Activated T-helper 1 cell treated with Interleukin-2 at 50 U/mL for 16 hours (primary cell): ENCODE measurements at regions not wholly inside any gene's neighbourhood (a gene's known extent, or its start where the extent isn't known, plus 50 kb on each side); places are given as distances from the start of the nearest gene placed in this dataset.

Experiments used
- DNase-seq: peaks from one replicate; pipeline ENCODE4 v3.0.0-alpha.2; 2020; ENCODE audit warnings: low read depth

DNA sequence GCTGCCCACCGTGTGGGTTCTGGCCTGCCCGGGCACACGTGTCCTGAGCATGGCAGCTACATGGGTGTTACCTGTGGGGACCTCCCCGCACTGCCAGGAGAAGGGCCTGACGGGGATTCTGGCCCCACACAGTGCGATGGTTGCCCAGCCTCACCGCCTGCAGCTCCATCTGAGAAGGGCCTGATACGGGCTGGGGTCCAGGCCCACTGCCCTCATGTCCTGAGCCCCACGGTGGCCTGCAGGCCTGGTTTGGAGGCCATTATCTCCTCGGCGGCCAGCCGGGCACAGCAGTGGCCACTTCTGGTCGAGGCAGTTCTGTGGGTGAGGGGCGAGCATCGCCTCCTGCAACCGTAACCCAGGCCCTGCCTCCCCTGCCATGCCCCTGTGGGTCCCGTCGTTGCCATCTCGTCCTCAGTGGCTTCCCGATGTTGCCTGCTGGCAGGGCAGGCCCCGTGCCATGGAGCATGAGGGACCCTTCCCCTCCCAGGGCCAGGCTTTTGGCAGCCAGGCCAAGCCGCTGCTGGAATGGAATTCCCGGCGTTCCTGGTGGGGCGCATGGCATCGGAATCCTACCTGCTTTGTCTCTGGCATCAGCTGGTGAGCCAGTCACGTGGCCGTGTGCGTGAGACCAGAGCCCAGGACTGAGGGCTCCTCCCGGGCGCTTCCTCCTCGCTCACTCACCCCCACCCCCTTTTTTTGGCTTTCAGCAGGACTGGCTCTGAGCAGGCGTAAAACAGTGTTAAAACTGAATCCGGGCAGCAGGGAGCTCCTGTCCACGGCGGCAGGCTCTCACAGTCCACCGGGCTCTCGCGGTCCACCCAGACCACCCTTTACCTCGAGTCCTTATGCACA is 71.9 kb upstream of the PPARA start:
- DNase-seq = no peak

DNA sequence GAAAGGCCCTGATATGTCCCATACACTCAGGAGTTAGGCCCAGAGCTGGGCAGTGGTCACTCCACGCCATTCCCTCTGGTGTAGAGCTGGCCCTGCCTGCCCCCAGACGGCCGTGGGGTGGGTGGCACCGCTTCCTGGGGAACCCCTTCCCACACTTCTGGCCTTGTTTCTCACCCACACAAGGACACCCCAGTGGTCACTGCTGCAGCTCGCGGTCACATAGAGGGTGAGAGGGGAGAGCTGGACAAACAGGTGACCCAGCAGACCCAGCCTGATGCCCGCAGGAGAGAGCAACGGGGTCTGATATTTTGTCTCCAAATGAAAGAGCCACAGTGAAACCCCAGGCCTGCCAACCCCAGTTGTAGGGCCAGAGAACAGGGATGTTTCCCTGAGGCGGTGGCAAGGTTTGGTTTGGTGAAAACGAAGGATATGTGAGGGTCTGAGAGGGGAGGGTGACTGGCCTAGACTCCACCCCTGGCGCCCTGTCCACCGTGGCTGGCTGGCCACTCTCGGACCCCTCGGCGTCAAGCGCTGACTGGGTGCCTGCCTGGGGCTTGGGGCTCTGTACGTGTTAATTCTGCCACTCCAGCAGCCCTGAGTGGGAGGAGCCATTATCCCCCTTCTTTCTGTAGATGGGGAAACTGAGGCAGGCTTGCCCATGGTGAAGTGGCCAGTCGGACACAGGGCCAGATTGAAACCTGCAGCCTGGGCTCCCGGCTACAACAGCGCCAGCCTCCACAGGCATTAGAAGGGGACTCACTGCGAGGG is 71.0 kb upstream of the PPARA start:
- no peak for DNase-seq

DNA sequence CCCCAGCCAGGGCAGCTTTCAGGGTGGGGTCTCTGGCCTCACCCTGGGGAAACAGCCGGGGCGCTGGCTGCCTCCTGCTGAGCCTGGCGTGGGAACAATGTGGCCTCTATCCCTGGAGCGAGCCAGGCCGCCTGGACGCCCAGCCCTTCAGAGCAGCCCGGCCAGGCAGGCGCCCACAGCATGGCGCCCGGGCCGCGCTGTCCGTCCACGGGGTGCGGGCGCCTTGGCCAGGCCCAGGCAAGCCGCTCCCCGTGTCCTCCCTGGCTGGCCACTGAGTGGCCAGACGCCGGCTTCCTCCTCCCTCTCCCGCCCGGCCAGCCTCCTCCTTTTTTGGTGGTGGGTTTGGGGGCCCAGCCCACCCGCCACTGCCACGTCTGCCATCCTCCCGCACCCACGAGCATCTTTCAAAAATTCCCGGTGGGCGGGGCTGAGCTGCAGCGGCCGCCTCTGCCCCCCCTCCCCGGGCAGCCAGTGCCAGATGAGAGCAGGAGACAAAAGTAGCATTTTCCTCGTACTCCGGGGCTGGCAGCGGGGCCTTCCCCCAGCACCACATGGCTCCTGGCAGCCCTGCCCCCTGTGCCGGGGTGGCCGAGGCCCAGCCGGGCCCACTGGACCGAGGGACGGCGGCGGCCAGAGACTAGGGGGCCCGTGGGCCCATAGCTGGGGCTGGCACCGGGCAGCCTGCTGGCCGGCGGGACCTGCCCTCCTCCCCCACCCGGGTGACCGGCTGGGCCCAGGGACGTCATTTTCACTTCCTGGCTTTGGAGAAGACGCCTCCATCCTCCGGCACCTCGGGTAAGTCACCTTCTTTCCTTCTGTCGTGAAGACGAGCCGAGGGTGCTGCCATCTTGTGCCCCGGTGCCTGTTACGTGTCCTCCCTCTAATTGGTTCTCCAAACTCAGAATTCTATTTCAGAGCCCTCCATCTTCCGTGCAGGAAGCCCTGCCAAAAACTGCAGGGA is 70.2 kb upstream of the PPARA start:
- no peak for DNase-seq

DNA sequence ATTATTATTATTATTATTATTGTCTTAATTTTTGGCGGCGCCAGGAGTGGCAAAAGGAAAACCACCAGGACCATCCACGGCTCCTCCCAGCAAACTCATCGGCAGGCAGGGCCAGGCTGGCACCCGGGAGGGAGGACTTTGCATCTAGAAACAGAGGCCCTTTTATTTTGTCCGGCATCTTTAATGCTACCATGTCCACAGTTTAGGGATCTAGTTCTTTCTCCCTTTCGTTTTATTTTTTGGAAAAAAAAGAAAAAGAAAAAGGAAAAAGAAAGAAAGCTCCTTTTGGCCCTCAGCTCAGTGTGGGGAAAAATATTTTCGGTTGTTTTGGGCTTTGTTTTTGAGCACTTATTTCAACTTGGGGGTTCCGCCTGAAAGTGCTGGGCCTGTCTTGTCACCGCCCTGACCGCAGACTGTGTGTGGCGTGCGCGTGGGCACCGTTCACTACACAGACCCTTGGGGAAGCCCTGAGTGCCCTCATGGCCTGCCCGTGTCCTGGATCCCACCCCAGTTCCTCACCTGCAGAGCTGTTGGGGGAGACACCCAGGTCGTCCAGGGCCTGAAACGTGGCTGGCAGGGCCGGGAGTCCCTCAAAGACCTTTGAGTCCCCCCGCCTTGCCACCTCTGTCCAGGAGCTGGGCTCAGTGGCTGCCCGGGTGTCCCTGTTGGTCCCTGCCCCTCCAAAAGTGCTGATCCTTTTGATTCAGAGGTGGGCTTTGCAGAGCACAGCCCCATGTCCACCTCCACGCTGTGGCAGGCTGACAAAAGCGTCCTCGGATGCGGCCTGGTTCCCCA is 69.1 kb upstream of the PPARA start:
- DNase-seq = no peak

DNA sequence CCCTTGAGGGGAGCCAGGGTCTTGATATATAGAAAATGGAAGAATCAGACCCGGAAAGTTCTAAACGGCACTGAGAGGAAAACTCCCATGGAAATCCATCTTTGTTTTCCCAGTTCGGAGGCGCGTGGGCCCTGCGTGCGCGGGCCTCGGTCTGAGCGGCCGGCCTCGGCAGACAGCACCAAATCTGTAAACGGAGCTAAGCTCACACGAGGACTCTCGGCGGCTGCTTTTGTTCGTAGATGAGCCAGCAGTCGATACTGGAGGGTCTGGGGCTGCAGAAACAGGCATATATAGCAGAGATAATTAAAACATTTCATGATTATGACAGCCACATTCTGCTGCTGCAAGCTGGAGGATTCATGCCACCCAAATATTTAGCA is 68.5 kb upstream of the PPARA start:
- no peak for DNase-seq

DNA sequence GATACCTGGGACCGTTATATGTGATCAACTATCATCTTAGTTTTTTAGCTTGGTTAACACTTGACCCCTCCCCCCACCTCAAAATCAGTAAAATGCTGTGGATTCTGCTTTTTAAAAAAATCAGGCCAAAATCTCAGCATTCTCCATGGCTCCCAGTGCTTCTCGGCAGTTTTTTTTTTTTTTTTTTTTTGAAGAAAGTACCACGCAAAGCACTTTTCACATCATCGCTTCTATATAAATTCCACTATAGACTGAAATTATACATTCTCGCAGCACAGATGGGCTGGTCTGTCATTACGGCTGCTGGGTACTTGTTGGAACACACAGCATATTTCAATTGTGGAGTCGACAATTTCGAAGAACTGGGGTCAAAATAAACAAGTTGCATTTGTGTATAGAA is 67.7 kb upstream of the PPARA start:
- DNase-seq = no peak

DNA sequence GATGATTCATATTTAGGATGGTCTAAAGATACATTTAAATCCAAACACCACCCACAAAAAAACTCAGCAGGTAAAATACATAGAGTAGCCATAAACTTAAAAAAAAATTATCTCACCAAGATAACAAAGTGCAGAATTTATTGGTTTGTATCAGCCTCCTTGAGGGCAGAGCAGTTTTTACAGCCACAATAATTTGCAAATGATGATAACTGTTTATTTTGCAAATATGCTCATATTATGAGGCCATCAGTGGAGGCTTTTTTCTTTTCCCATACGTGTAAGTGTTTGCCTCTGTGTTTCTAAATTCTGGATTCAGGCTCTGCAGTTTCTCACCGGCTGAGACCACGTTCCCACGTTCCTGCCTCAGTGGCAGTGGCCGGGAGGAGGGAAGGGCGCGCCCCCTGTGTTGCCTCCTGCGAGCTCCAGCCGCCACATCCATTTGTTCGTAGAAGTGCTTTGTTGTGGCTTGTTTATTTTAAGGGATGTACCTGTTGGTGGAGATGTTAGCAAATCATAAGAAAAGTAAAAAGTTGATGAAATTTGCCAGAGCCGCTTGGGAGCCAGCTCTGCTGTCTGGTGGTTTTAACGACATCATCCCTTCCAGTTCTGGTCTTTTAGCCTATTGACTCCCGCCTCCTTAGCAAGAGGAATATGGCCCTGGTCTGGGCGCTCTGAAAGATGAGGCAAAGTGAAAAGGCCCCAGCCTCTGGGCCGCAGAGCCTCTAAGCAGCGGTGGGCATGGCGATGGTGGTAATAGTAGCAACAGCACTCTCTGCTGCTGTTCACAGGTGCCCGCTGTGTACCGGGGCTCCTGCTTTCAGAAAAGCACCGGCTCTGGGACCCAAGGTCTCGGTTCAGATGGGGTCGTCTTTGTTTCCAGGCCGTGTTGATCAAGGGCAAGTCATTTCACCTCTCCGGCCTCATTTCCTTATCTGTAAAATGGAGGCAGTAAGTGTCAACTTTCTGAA is 66.7 kb upstream of the PPARA start:
- DNase-seq = no peak

DNA sequence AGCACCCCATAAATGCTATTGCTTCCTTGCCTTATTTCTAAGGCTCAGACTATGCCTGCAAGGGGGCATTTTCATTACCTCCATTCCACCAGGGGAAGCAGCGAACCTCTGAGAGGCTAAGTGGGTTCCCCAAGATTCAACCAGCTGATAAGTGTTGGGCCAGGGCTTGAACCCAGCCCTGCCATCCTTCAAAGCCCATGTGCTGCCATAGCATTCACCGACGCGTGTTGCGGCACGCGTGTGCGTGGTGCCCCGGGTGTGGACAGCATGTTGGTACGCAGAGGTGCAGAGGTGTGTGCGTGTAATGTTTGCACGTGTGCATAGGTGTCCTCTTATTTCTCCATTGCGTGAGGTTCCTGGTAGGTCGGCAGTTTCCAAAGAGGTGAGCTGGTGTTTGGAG is 66.0 kb upstream of the PPARA start:
- no peak for DNase-seq

DNA sequence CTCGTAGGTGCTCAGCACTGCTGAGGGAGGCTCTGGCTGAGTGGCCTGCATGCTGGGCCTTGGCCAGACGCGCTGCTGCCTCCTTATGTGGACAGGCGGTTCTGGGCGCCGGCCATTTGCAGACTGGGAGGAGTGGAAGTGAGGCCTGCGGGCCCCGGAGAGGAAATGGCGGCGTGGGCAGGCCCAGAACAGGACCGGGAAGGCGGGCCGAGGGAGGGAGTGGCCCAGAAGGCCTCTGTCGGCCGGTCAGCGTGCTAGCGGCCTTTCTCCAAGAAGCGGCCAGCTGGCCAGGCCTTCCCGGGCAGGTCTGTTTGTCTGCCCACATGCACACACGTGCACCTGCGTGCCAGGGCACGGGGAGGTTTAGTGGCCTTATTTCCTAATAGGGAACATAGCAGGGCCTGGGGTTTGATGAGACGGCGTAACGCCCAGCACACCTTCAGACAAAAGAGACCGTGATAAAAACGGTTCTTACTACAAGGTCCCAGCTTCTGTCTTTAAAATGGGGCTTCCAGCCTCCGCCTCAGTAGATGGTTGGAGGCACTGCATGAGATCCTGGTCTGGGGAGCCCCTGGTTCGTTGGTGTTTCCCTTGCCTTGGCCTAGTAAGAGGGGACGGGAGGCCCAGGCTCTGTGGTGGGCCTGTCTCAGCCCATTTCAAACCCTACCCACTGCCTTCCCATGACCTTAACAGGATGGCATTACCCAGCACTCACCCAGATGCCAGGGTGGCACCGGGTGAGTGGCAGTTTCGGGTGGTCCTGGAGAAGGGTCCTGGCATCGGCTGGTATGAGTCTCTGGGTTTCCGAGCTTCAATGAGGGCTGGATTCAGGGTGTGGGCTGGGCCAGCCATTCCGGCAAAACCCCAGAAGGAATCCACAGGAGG is 65.1 kb upstream of the PPARA start:
- DNase-seq = no peak

DNA sequence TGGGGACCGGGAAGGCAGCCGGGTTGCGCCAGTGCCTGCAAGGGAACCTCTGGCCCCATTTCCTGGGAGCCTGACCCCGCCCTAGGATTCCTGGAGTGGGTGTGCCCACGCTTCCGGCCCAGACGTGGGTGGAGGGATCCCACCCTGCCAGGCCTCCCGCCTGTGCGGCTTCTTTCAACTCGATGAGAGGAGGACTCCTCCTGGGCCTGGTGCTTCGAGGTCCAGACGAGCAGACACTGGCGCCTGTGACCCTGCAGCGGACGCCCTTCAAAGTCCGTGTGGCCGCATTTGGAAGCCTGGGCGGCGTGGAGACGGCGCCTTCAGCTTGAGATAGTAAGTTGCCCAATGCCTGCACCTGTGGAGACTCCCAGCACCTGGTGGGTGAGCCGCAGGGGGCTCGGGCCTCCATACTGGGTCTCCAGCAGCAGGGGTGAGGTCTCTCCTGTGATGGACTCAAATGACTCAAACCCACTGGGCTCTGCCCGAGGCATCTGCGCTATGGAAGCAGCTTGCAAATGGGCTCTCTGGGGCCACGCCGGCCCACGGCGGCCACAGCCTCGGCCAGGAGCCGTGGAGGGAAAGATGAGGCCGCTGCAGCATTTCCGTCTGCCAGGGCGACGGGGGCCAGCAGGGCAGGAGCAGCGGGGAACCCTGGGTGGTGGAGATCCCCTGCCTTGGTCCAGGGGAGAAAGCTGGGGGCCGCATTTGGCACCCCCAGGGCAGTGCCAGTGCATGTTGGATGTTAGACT is 64.3 kb upstream of the PPARA start:
- DNase-seq = no peak

DNA sequence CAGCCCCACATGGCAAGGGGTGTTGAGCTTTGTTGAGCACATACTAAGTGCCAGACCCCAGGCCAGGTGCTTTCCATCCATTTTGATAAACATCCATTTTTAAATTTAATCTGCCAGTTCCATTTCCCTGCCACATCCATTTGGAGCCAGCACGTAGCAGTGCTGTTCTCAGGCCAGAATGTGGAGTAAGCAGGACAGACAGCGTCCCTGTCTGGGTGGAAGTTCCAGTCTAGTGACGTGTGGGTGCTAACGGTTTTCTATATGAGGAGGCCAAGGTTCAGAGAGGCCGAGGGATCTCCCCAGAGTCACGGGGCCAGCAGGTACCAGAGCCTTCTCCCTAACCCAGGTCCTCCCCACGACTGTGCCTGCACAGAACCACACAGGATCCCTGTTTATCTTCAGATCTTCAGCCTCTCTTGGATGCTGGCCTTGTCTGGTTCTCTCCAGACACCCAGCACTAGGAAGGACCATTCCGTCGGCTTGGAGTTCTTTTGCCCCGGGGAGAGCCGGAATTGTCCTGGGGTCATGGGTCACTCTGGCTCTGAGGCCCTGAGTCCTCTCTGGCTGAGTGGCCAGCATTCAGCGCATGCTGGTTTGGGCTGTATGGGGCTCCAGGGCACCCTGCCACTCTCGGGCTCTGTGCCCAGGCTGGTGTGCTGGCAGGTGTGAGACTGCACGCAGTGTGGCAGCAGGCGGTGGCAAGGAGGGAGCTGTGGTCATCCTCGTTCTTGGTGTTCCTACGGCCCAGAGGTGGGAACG is 63.6 kb upstream of the PPARA start:
- DNase-seq = no peak

DNA sequence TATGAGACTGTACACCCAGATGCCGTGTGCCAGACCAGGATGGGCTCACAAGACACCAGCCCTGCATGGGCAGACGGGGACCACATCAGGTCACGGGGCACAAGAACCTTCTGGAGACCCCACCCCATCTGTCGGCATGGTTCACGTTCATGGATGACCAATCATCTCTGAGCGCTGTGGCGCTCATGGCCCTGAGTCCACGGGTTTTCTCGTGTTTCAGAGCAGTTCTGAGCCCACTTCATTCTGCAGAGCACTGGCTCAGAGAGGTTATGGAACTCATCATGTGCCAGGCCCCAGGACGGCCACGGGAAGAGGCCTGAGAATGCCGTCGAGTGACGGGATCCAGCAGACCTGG is 63.0 kb upstream of the PPARA start:
- no peak for DNase-seq

DNA sequence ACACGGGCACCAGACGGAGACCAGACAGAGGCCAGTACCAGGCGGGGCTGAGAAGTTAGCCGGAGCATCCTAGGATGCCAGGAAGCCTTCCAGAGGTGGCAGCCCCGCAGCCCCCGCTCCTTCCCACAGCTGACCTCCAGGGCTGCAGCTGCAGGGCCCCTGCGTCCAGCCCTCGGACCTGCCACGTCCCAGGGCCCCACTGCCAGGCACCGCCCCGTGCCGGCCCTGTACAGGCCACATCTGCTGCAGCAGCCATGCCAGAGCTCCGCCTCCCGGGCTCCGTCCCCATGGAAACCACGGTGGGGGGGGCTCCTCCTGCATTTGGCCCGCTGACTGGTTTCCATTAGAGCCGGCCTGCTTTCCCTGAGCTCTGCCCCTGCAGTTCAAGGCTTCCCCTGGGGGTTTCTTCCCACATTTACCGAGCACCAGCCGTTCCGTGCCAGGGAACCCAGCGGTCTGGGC is 62.5 kb upstream of the PPARA start:
- DNase-seq = no peak

DNA sequence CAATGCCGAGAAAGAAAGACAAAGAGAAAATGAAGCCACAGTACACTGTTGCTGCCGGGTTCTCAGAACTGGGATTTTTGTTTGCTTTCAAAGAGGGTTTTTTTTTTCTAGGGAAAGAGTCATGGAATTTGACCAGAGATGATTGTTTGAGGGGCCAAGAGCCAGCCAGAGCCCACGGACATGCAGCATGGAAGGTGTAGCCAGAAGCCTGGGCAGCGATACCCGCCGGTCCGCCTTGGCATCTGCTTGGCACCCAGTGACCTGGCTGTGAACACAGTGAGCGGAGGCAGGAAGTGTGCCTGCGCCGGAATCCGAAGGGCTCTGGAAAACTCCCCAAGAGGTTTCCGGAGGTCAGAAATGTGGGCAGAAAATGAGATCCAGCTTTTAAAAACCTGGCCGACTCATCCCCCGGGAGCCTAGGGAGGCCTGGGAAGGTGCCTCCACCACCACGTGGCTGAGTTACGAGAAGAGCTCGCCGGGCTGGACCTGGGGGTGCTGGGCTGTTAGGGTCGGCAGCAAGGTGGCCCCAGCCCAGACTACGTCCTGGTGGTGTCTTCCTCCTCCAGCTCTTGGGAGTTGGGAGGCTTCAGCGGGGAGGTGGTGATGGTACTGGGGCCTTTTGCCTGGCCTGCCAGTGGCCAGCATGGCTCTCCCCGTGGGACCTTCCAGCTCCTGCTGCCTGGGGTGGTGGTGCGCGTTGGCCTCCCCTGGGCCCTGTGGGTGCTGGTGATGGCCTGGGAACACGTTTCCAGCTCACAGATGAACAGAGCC is 61.6 kb upstream of the PPARA start:
- no peak for DNase-seq

DNA sequence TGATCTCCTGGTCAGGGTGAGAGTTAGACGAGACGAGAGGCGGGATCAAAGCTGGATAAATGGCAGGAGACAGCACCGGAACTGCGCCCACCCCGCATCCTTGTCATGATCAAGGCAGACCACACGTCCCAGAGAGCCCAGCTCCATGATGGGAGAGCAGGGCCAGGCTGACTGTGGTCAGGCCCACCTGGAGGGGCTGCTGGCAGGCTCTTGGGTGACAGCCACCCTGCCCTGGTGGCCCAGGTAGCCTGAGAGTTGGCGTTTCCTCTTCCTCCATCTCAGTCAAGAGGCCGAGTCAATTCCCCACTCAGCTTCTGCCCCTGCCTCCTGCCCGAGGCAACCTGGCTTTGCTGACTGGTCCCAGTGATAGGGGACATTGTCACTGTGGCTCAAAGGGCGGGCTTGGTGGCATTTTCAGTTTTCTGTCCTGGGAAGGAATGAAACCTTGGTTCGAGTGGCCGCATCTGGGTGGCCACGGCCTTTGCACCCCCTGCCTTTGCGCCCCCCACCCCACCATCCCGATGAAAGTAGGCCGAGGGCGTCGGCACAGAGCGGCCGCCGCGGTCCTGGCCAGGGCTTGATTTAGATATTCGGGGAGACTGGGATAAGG is 60.8 kb upstream of the PPARA start:
- no peak for DNase-seq

DNA sequence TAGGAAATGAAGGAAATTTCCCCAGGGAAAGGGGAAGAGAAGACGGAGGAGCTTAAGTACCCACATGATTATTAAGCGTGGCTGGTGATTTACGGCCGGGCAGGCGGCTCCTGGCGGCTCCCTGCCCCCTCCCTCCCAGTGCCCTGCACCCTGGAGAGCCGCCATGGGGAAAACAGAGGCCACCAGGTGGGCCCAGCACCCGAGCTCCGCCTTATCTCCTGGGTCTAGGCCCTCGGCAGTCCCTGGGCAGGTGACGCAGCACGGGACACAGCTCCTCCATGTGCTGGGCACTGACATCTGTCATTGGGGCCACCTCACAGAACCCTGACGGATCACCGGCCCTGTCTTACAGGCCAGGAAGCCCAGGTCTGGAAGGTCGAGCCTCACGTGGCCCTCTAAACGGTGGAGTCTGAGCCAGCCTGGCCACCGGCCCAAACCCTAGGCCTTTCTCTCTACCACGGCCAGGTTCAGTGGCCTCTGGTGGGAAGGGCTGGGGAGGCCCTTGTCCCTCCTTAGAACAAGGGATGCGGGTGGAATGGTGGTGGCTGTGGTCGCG is 60.2 kb upstream of the PPARA start:
- no peak for DNase-seq
